GM10266 (cell line): ENCODE measurements at regions not wholly inside any gene's neighbourhood (a gene's known extent, or its start where the extent isn't known, plus 50 kb on each side); places are given as distances from the start of the nearest gene placed in this dataset.

Experiments
- DNase-seq: peaks from one replicate; pipeline ENCODE4 v3.0.0; 2012; ENCODE audit errors: extremely low spot score
- TF ChIP-seq, protein P1 (sequence below): IDR thresholded peaks from 2 replicates; pipeline ENCODE4 v1.5.1; 2012; ENCODE audit warnings: mild to moderate bottlenecking, low read depth; ENCODE audit not compliant: control insufficient read depth, insufficient read depth; ENCODE audit errors: missing control alignments

GRCh38 chr1:221488550-221488949 lies 253.3 kb downstream of the DUSP10 start:
- TF ChIP-seq, protein P1, sequence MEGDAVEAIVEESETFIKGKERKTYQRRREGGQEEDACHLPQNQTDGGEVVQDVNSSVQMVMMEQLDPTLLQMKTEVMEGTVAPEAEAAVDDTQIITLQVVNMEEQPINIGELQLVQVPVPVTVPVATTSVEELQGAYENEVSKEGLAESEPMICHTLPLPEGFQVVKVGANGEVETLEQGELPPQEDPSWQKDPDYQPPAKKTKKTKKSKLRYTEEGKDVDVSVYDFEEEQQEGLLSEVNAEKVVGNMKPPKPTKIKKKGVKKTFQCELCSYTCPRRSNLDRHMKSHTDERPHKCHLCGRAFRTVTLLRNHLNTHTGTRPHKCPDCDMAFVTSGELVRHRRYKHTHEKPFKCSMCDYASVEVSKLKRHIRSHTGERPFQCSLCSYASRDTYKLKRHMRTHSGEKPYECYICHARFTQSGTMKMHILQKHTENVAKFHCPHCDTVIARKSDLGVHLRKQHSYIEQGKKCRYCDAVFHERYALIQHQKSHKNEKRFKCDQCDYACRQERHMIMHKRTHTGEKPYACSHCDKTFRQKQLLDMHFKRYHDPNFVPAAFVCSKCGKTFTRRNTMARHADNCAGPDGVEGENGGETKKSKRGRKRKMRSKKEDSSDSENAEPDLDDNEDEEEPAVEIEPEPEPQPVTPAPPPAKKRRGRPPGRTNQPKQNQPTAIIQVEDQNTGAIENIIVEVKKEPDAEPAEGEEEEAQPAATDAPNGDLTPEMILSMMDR = no peak
- DNase-seq = no peak

- no peak for DNase-seq
- TF ChIP-seq, protein P1 = no peak
Observed at GRCh38 chr1:221494670-221495069, 247.2 kb downstream of the DUSP10 start.

DNA sequence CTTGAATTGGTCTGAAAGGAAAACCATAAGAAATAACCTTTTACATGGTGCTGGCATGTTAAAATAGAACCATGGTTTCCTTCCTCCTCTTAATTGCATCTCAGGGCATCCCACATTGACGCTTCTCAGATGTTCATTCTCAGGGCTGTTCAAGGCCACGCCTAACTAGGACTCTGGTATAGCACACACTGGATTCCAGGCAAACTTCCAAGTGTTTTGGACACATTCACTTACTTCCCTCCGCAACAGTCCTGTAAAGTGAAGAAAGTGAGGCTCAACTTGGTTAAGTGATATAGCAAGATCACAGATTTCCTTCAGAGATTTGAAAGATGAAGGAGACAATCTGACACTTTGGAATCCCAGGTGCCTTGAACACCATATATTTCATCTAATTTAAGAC lies 244.8 kb downstream of the DUSP10 start:
- no peak for DNase-seq

GRCh38 chr1:221503268-221503667 lies 238.6 kb downstream of the DUSP10 start:
- TF ChIP-seq, protein P1 = no peak
- no peak for DNase-seq

More for the DNA sequence above, 244.8 kb downstream of the DUSP10 start:
- TF ChIP-seq, protein P1 = no peak

- TF ChIP-seq, protein P1 = no peak
Observed at GRCh38 chr1:221509575-221510355, 232.1 kb downstream of the DUSP10 start.

GRCh38 chr1:221510793-221511503 lies 230.9 kb downstream of the DUSP10 start:
- TF ChIP-seq, protein P1 = no peak
- DNase-seq = no peak

More at GRCh38 chr1:221509575-221510355, 232.1 kb downstream of the DUSP10 start:
- no peak for DNase-seq

GRCh38 chr1:221511797-221512196 lies 230.1 kb downstream of the DUSP10 start:
- no peak for DNase-seq
- TF ChIP-seq, protein P1 = no peak
